Immature natural killer cell (primary cell): ENCODE measurements at regions not wholly inside any gene's neighbourhood (a gene's known extent, or its start where the extent isn't known, plus 50 kb on each side); places are given as distances from the start of the nearest gene placed in this dataset.
"Not testable (repeated sequence)": the region's sequence is repeated elsewhere in the genome, so short reads cannot be mapped to it uniquely, and the experiment has no call there.

Source experiments
- DNase-seq, 3 donors: peaks; one replicate each; pipeline ENCODE4 v3.0.0; 2022; ENCODE audit warnings: mixed read lengths in 1 of 3
- H3K27ac Mint-ChIP-seq, 6 donors: one replicate each; pipeline ENCODE4 v1.8.0; 2020; ENCODE audit warnings: mixed read lengths in 6 of 6, mild to moderate bottlenecking in 5 of 6, inconsistent platforms in 4 of 6, moderate library complexity in 3 of 6
- H3K27me3 Mint-ChIP-seq, 3 donors: one replicate each; pipeline ENCODE4 v1.8.0; 2020 to 2021; ENCODE audit warnings: low read depth in 3 of 3, mild to moderate bottlenecking in 3 of 3, mixed read lengths in 3 of 3, moderate library complexity in 3 of 3, inconsistent platforms in 1 of 3
- H3K36me3 Mint-ChIP-seq, 3 donors: one replicate each; pipeline ENCODE4 v1.8.0; 2020; ENCODE audit warnings: mixed read lengths in 3 of 3, inconsistent platforms in 2 of 3, mild to moderate bottlenecking in 2 of 3
- H3K4me1 Mint-ChIP-seq, 2 donors: one replicate each; pipeline ENCODE4 v1.8.0; 2020; ENCODE audit warnings: inconsistent platforms in 2 of 2, mild to moderate bottlenecking in 2 of 2, mixed read lengths in 2 of 2, moderate library complexity in 1 of 2
- H3K4me3 Mint-ChIP-seq, 5 donors: one replicate each; pipeline ENCODE4 v1.8.0; 2020; ENCODE audit warnings: mild to moderate bottlenecking in 5 of 5, mixed read lengths in 5 of 5, inconsistent platforms in 3 of 5, moderate library complexity in 3 of 5
- H3K9me3 Mint-ChIP-seq, 6 donors: one replicate each; pipeline ENCODE4 v1.8.0; 2020; ENCODE audit warnings: mild to moderate bottlenecking in 6 of 6, mixed read lengths in 6 of 6, inconsistent platforms in 4 of 6, moderate library complexity in 3 of 6

GRCh38 chr3:14263317-14264005 lies 84.8 kb downstream of the LSM3 start:
- Mint-ChIP-seq H3K4me3 (no peak overlapping the region), H3K27ac (no peak overlapping the region), H3K27me3 (peaks cover 0 to 5% (median 1%) of the 10 kb centered on the region in 3 donors), H3K4me1 (no peaks in the 10 kb centered on the region), H3K9me3 (no peaks in the 10 kb centered on the region), H3K36me3 (no peaks in the 10 kb centered on the region)
- no peak for DNase-seq

- Mint-ChIP-seq H3K36me3 (no peaks in the 10 kb centered on the region), H3K27ac (no peak overlapping the region), H3K9me3 (no peaks in the 10 kb centered on the region), H3K4me3 (no peak overlapping the region), H3K4me1 (no peaks in the 10 kb centered on the region), H3K27me3 (peaks cover 0 to 5% (median 1%) of the 10 kb centered on the region in 3 donors)
- DNase-seq: no peak
Measured at GRCh38 chr3:14265246-14265962, 86.8 kb downstream of the LSM3 start.

- DNase-seq: no peak
- Mint-ChIP-seq H3K27me3 (peaks cover 0 to 5% (median 1%) of the 10 kb centered on the region in 3 donors), H3K36me3 (no peaks in the 10 kb centered on the region), H3K27ac (no peak overlapping the region), H3K9me3 (no peaks in the 10 kb centered on the region), H3K4me1 (no peaks in the 10 kb centered on the region), H3K4me3 (no peak overlapping the region)
Measured at GRCh38 chr3:14266361-14266760, 87.7 kb downstream of the LSM3 start.

GRCh38 chr3:14267976-14268375 lies 89.4 kb downstream of the LSM3 start:
- no peak overlapping the region for H3K4me3 Mint-ChIP-seq
- no peaks in the 10 kb centered on the region for H3K9me3 Mint-ChIP-seq
- no peak overlapping the region for H3K27ac Mint-ChIP-seq
- no peak for DNase-seq
- H3K27me3 Mint-ChIP-seq: peaks cover 0 to 5% (median 0%) of the 10 kb centered on the region in 3 donors
- no peaks in the 10 kb centered on the region for H3K36me3 Mint-ChIP-seq
- H3K4me1 Mint-ChIP-seq: no peaks in the 10 kb centered on the region

- H3K27ac Mint-ChIP-seq: no peak overlapping the region
- peaks cover 0 to 5% (median 3%) of the 10 kb centered on the region in 3 donors for H3K27me3 Mint-ChIP-seq
- DNase-seq: no peak
- no peaks in the 10 kb centered on the region for H3K4me1 Mint-ChIP-seq
- no peak overlapping the region for H3K4me3 Mint-ChIP-seq
- H3K36me3 Mint-ChIP-seq: no peaks in the 10 kb centered on the region
- H3K9me3 Mint-ChIP-seq: no peaks in the 10 kb centered on the region
Measured at GRCh38 chr3:14268897-14269296, 90.3 kb downstream of the LSM3 start.

GRCh38 chr3:14272041-14272958 lies 93.7 kb downstream of the LSM3 start:
- not testable (repeated sequence) for H3K4me3 Mint-ChIP-seq, H3K4me1 Mint-ChIP-seq, H3K27me3 Mint-ChIP-seq, H3K9me3 Mint-ChIP-seq, H3K36me3 Mint-ChIP-seq, DNase-seq, H3K27ac Mint-ChIP-seq

- not testable (repeated sequence) for H3K9me3 Mint-ChIP-seq, H3K4me1 Mint-ChIP-seq, H3K36me3 Mint-ChIP-seq, DNase-seq, H3K4me3 Mint-ChIP-seq, H3K27me3 Mint-ChIP-seq, H3K27ac Mint-ChIP-seq
Measured at GRCh38 chr3:14272959-14273560, 94.4 kb downstream of the LSM3 start.

- Mint-ChIP-seq H3K4me1 (no peaks in the 10 kb centered on the region), H3K27me3 (peaks cover 0 to 6% (median 3%) of the 10 kb centered on the region in 3 donors), H3K9me3 (no peaks in the 10 kb centered on the region), H3K4me3 (no peak overlapping the region), H3K36me3 (no peaks in the 10 kb centered on the region), H3K27ac (no peak overlapping the region)
- DNase-seq: no peak
Measured at GRCh38 chr3:14273901-14274611, 95.4 kb downstream of the LSM3 start.

GRCh38 chr3:14274612-14274936 lies 96.0 kb downstream of the LSM3 start:
- Mint-ChIP-seq H3K27ac (no peak overlapping the region), H3K36me3 (no peaks in the 10 kb centered on the region), H3K4me1 (no peaks in the 10 kb centered on the region), H3K4me3 (no peak overlapping the region), H3K9me3 (no peaks in the 10 kb centered on the region), H3K27me3 (peaks cover 0 to 6% (median 3%) of the 10 kb centered on the region in 3 donors)
- DNase-seq: no peak

- Mint-ChIP-seq H3K27me3 (peaks cover 0 to 6% (median 3%) of the 10 kb centered on the region in 3 donors), H3K36me3 (no peaks in the 10 kb centered on the region), H3K4me1 (no peaks in the 10 kb centered on the region), H3K4me3 (no peak overlapping the region), H3K27ac (no peak overlapping the region), H3K9me3 (no peaks in the 10 kb centered on the region)
- DNase-seq: peak in 2 of 3 donors; percentile 5 to 7
Measured at GRCh38 chr3:14274999-14275961, 96.7 kb downstream of the LSM3 start.

GRCh38 chr3:14275962-14276909 lies 97.6 kb downstream of the LSM3 start:
- no peak for DNase-seq
- H3K4me1 Mint-ChIP-seq: no peaks in the 10 kb centered on the region
- H3K4me3 Mint-ChIP-seq: no peak overlapping the region
- H3K27ac Mint-ChIP-seq: no peak overlapping the region
- H3K9me3 Mint-ChIP-seq: no peaks in the 10 kb centered on the region
- H3K36me3 Mint-ChIP-seq: no peaks in the 10 kb centered on the region
- peaks cover 0 to 6% (median 3%) of the 10 kb centered on the region in 3 donors for H3K27me3 Mint-ChIP-seq

- Mint-ChIP-seq H3K4me1 (no peaks in the 10 kb centered on the region), H3K9me3 (no peaks in the 10 kb centered on the region), H3K4me3 (no peak overlapping the region), H3K27me3 (peaks cover 2 to 6% (median 3%) of the 10 kb centered on the region in 3 donors), H3K27ac (no peak overlapping the region), H3K36me3 (no peaks in the 10 kb centered on the region)
- no peak for DNase-seq
Measured at GRCh38 chr3:14277557-14277956, 98.9 kb downstream of the LSM3 start.
